ENCODE measurements at regions not wholly inside any gene's neighbourhood (a gene's known extent, or its start where the extent isn't known, plus 50 kb on each side); places are given as distances from the start of the nearest gene placed in this dataset.

DNA sequence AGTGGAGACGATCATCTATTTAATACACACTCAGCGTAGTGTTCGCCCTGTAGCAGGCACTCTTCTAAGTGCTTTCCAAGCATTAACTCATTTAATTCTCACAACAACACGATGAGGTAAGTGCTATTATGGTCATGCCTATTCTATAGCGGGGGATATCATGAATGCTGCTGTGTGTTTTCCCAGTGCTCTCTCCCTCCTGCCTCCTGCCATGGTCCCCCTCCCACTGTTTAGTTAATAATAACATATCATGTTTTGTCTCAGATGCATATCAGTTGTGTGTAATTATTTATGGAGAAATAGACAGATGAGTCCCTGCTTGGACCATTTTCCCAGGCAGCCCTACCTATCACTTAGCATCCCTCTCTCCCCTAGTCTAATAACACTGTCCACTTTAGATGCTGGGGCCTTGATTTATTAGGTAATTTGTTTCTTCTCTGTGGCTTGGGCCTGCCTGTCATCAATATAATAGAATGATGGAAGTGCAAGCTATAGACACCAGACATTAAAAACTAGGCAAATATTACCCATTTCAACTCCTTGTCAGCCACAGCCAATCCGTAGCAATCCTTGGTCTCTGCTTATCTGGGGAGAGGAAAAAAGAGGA, 122.9 kb upstream of the TLE3 start:
- no peak overlapping the region for H3K27ac Mint-ChIP-seq
- intact Hi-C loops (cut with micrococcal nuclease) = no loop called here
- WGBS (ENCODE audit: insufficient coverage) = 81% methylated on average over 5 of the region's 6 CpGs

DNA sequence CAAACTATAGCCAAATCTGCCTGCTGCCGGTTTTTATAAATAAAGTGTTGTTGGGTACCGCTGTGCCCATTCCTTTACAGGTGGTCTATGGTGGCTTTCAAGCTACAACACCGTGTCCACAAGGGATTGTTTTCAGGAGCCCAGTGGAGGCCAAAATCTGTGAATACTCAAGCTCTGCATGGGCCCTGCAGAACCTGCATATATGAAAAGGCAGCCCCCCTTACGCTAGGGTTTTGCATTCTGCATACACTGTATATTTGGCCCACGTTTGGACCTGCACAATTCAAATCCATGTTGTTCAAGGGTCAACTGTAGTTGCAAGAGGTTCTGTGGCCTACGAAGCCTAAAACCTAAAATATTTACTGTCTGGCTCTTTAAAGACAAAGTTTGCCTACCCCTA, 122.2 kb upstream of the TLE3 start:
- intact Hi-C loops (cut with micrococcal nuclease) = no loop called here
- H3K9me3 Mint-ChIP-seq = no peaks in the 10 kb centered on the region
- WGBS (ENCODE audit: insufficient coverage) = 86% methylated on average over 6 of the region's 6 CpGs
- no peak overlapping the region for H3K27ac Mint-ChIP-seq
- ATAC-seq (no peak), DNase-seq (no peak)
- Histone ChIP-seq H3K9me3 (ENCODE audit: control insufficient read depth, insufficient read depth, low read length) (no peaks in the 10 kb centered on the region), H3K4me3 (ENCODE audit: low read length) (no peak overlapping the region), H3K27me3 (ENCODE audit: control insufficient read depth, insufficient read depth, low read length) (no peaks in the 10 kb centered on the region), H3K36me3 (ENCODE audit: control insufficient read depth, insufficient read depth, low read length) (no peaks in the 10 kb centered on the region), H3K27ac (ENCODE audit: low read length) (no peak overlapping the region), H3K4me1 (ENCODE audit: control insufficient read depth, insufficient read depth, low read length) (no peaks in the 10 kb centered on the region)
- peaks cover 24 to 49% of the 10 kb centered on the region in 2 donors for H3K27me3 Mint-ChIP-seq (ENCODE audit: low read depth in 2 of 2)
- TF ChIP-seq, protein P1, sequence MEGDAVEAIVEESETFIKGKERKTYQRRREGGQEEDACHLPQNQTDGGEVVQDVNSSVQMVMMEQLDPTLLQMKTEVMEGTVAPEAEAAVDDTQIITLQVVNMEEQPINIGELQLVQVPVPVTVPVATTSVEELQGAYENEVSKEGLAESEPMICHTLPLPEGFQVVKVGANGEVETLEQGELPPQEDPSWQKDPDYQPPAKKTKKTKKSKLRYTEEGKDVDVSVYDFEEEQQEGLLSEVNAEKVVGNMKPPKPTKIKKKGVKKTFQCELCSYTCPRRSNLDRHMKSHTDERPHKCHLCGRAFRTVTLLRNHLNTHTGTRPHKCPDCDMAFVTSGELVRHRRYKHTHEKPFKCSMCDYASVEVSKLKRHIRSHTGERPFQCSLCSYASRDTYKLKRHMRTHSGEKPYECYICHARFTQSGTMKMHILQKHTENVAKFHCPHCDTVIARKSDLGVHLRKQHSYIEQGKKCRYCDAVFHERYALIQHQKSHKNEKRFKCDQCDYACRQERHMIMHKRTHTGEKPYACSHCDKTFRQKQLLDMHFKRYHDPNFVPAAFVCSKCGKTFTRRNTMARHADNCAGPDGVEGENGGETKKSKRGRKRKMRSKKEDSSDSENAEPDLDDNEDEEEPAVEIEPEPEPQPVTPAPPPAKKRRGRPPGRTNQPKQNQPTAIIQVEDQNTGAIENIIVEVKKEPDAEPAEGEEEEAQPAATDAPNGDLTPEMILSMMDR (IDR thresholded peaks at IDR 0.05) = no peak
- no peak overlapping the region for H3K4me3 Mint-ChIP-seq
- peaks cover 10 to 11% of the 10 kb centered on the region in 2 donors for H3K4me1 Mint-ChIP-seq
- H3K36me3 Mint-ChIP-seq = no peaks in the 10 kb centered on the region

More for the DNA sequence above, 122.9 kb upstream of the TLE3 start:
- H3K9me3 ChIP-seq (ENCODE audit: control insufficient read depth, insufficient read depth, low read length) = no peaks in the 10 kb centered on the region
- H3K9me3 Mint-ChIP-seq = no peaks in the 10 kb centered on the region
- H3K4me3 ChIP-seq (ENCODE audit: low read length) = no peak overlapping the region
- DNase-seq = no peak
- peaks cover 10 to 11% of the 10 kb centered on the region in 2 donors for H3K4me1 Mint-ChIP-seq
- H3K36me3 ChIP-seq (ENCODE audit: control insufficient read depth, insufficient read depth, low read length) = no peaks in the 10 kb centered on the region
- H3K27ac ChIP-seq (ENCODE audit: low read length) = no peak overlapping the region
- no peaks in the 10 kb centered on the region for H3K4me1 ChIP-seq (ENCODE audit: control insufficient read depth, insufficient read depth, low read length)
- no peaks in the 10 kb centered on the region for H3K36me3 Mint-ChIP-seq
- H3K27me3 ChIP-seq (ENCODE audit: control insufficient read depth, insufficient read depth, low read length) = no peaks in the 10 kb centered on the region
- ATAC-seq = no peak
- peaks cover 24 to 54% of the 10 kb centered on the region in 2 donors for H3K27me3 Mint-ChIP-seq (ENCODE audit: low read depth in 2 of 2)
- TF ChIP-seq, protein P1 (IDR thresholded peaks at IDR 0.05) = no peak
- no peak overlapping the region for H3K4me3 Mint-ChIP-seq

DNA sequence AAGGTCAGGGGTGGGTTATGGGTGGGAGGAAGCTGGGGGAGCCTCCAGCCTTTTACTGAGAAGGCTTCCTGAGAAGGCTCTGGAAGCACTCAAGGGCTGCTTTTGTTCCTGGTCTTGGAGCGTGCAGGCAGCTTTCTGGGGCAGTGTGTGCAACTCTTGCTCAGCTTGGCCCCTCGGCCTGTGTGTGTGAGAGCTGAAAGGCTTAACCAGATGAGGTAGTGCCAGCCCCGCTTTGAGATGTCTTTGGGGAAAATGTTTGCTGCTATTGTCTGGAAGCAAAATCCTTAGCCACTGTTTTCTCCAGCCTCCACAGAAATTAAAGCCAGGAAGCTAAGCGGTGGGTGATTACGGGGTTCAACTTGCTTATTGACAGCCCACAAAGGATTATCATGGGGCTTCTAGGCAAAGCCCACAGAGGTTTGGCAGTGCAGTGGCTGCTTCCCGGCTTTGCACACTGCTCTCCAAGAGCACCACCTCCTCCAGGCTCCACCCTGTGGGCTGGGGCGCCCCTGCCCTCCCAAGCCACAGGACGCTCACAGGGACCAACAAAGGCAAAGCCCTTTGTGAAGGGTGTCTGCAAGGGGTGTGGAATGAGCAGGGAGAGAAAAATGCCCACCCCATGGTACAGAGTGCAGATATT, 121.7 kb upstream of the TLE3 start:
- H3K27ac Mint-ChIP-seq = no peak overlapping the region

More for the DNA sequence above, 121.7 kb upstream of the TLE3 start:
- Histone ChIP-seq H3K27me3 (ENCODE audit: control insufficient read depth, insufficient read depth, low read length) (no peaks in the 10 kb centered on the region), H3K4me1 (ENCODE audit: control insufficient read depth, insufficient read depth, low read length) (no peaks in the 10 kb centered on the region), H3K27ac (ENCODE audit: low read length) (no peak overlapping the region), H3K36me3 (ENCODE audit: control insufficient read depth, insufficient read depth, low read length) (no peaks in the 10 kb centered on the region), H3K4me3 (ENCODE audit: low read length) (no peak overlapping the region), H3K9me3 (ENCODE audit: control insufficient read depth, insufficient read depth, low read length) (no peaks in the 10 kb centered on the region)
- Mint-ChIP-seq H3K9me3 (no peaks in the 10 kb centered on the region), H3K4me1 (peaks cover 10 to 11% of the 10 kb centered on the region in 2 donors), H3K4me3 (no peak overlapping the region), H3K36me3 (no peaks in the 10 kb centered on the region), H3K27me3 (ENCODE audit: low read depth in 2 of 2) (peaks cover 24 to 46% of the 10 kb centered on the region in 2 donors)
- 87% methylated on average over 7 of the region's 8 CpGs for WGBS (ENCODE audit: insufficient coverage)
- no peak for ATAC-seq
- TF ChIP-seq, protein P1 (IDR thresholded peaks at IDR 0.05) = no peak
- intact Hi-C loops (cut with micrococcal nuclease) = no loop called here
- DNase-seq = no peak
